ENCODE measurements at regions not wholly inside any gene's neighbourhood (a gene's known extent, or its start where the extent isn't known, plus 50 kb on each side); places are given as distances from the start of the nearest gene placed in this dataset.

DNA sequence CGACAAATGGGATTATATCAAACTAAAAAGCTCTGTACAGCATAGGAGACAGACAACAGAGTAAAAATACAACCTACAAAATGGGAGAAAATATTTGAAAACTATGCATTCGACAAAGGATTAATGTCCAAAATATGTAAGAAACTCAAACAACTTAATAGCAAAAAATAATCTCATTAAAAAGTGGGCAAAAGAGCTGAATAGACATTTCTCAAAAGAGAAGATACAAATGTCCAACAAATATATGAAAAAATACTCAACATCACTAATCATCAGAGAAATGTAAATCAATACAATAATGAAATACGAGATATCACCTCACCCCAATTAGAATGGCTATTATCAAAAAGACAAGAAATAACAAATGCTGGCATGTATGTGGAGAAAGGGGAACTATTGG, 272.9 kb downstream of the KLHL13 start:
- peaks cover 2% of the 10 kb centered on the region for H3K9me3 Mint-ChIP-seq
- DNase-seq = no peak
- TF ChIP-seq, protein P1, sequence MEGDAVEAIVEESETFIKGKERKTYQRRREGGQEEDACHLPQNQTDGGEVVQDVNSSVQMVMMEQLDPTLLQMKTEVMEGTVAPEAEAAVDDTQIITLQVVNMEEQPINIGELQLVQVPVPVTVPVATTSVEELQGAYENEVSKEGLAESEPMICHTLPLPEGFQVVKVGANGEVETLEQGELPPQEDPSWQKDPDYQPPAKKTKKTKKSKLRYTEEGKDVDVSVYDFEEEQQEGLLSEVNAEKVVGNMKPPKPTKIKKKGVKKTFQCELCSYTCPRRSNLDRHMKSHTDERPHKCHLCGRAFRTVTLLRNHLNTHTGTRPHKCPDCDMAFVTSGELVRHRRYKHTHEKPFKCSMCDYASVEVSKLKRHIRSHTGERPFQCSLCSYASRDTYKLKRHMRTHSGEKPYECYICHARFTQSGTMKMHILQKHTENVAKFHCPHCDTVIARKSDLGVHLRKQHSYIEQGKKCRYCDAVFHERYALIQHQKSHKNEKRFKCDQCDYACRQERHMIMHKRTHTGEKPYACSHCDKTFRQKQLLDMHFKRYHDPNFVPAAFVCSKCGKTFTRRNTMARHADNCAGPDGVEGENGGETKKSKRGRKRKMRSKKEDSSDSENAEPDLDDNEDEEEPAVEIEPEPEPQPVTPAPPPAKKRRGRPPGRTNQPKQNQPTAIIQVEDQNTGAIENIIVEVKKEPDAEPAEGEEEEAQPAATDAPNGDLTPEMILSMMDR (IDR thresholded peaks at IDR 0.05) = no peak
- H3K36me3 Mint-ChIP-seq (ENCODE audit: low read depth) = no peaks in the 10 kb centered on the region
- no peak overlapping the region for H3K27ac Mint-ChIP-seq
- H3K4me3 Mint-ChIP-seq = no peak overlapping the region
- ChIA-PET POLR2A (no interaction called here), CTCF (no interaction called here)
- intact Hi-C loops (cut with micrococcal nuclease) = no loop called here
- no peak for ATAC-seq
- H3K4me1 Mint-ChIP-seq (ENCODE audit: low read depth) = no peaks in the 10 kb centered on the region
- H3K27me3 Mint-ChIP-seq = no peaks in the 10 kb centered on the region

DNA sequence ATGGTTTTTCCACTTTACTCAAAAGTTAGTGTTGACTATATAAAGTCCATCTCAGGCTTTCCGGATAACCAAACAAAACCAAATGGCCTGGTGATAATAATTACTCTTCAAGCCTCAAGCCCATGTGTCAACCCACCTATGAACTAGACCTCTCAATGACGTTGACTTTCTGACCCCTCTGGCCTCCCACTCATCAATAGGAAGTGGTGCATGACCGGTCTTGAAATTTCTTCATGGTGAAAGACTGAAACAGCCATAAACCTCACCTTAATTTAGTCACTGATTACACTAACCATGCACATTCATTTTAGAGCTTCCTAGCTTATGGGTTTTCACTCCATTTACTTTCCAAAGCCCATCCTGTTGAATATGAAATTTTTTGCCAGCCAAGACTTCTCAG, 276.0 kb downstream of the KLHL13 start:
- no peak overlapping the region for H3K4me3 Mint-ChIP-seq
- H3K27me3 Mint-ChIP-seq = no peaks in the 10 kb centered on the region
- peaks cover 2% of the 10 kb centered on the region for H3K9me3 Mint-ChIP-seq
- ChIA-PET POLR2A (no interaction called here), CTCF (no interaction called here)
- TF ChIP-seq, protein P1 (IDR thresholded peaks at IDR 0.05) = no peak
- H3K27ac Mint-ChIP-seq = no peak overlapping the region
- no peaks in the 10 kb centered on the region for H3K36me3 Mint-ChIP-seq (ENCODE audit: low read depth)
- no peaks in the 10 kb centered on the region for H3K4me1 Mint-ChIP-seq (ENCODE audit: low read depth)
- intact Hi-C loops (cut with micrococcal nuclease) = no loop called here
- ATAC-seq (no peak), DNase-seq (no peak)

DNA sequence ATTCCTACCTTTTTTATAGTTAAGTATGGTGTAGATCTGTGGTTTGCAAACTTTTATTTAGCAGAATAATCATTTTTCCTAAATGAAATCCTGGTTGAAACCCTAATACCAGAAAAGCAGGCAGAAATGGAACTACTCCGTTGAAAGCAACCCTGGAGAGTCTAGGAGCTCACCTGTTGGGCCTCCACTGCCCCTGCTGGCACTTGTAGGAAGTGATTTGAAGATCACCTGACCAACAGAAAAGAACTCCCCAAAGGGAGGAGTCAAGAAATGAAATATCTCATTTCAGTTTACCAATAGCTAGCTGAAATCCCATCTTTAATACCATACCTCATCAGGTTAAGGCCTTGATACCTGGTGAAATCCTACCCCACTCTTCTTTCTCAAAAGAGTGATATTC, 277.1 kb downstream of the KLHL13 start:
- Mint-ChIP-seq H3K4me1 (ENCODE audit: low read depth) (no peaks in the 10 kb centered on the region), H3K27ac (no peak overlapping the region), H3K9me3 (peaks cover 2% of the 10 kb centered on the region), H3K27me3 (no peaks in the 10 kb centered on the region), H3K4me3 (no peak overlapping the region), H3K36me3 (ENCODE audit: low read depth) (no peaks in the 10 kb centered on the region)
- TF ChIP-seq, protein P1 (IDR thresholded peaks at IDR 0.05) = no peak
- peak; percentile 30 for ATAC-seq
- CTCF ChIA-PET = no interaction called here
- POLR2A ChIA-PET = no interaction called here
- DNase-seq = peak; percentile 4
- intact Hi-C loops (cut with micrococcal nuclease) = no loop called here

DNA sequence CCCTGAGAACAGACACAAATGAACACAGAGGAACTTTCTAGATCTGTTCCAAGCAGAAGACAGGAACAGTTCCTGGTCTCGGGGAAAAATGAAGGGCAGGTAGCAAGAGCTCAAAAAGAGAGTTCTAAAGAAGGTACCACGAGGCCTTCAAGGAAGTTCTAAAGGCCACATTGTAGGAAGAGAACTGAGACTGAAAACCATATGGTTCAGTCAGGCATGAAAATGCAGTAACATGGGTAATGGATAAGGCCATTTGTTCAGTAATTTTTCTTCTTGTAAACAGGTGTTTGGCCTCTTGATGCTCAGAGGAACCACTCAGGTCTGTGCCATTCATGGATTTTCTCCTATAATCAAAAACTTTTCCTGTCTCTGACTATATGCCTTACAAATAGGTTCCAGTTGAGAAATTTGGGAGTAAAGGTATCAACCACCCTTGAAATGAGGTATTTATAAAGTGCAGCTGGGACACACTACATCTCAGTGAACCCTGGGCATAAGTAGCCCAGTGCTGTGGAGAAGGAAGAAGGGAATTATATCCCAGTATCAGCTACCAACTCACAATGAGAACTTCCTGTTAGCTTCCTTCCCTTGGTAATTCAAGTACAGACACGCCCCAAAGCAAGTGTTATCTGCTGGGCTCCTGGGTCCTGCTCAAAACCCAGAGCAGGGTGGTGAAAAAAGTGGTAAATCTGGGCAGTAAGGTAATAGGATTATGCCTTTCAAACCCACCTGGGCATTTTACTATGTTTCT, 277.9 kb downstream of the KLHL13 start:
- H3K9me3 Mint-ChIP-seq = peaks cover 2% of the 10 kb centered on the region
- H3K4me3 Mint-ChIP-seq = no peak overlapping the region
- H3K27ac Mint-ChIP-seq = no peak overlapping the region
- POLR2A ChIA-PET = no interaction called here
- TF ChIP-seq, protein P1 (IDR thresholded peaks at IDR 0.05) = no peak
- intact Hi-C loops (cut with micrococcal nuclease) = no loop called here
- H3K4me1 Mint-ChIP-seq (ENCODE audit: low read depth) = no peaks in the 10 kb centered on the region
- CTCF ChIA-PET = no interaction called here
- no peaks in the 10 kb centered on the region for H3K27me3 Mint-ChIP-seq
- no peaks in the 10 kb centered on the region for H3K36me3 Mint-ChIP-seq (ENCODE audit: low read depth)
- ATAC-seq (no peak), DNase-seq (no peak)

DNA sequence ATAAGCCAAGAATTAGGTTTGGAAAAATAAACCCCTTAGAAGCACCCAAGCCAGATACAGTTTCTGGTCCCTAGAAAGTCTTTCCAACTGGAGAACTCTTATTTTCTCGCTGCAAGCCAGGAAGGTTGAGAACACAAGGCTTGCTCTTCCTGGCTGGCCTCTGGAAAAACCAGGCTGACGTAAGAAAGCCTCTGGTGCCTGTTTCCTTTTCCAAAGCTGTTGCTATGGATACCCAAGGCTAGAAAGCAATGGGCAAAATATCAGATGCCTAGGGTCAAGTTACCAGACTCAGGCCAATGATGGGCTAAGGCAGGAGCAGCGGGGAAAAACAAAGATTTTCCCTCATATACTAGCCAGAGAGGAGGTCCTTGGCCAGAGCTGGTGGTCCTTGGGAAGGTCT, 281.6 kb downstream of the KLHL13 start:
- POLR2A ChIA-PET = no interaction called here
- H3K9me3 Mint-ChIP-seq = no peaks in the 10 kb centered on the region
- DNase-seq = no peak
- no peaks in the 10 kb centered on the region for H3K27me3 Mint-ChIP-seq
- intact Hi-C loops (cut with micrococcal nuclease) = no loop called here
- no peaks in the 10 kb centered on the region for H3K36me3 Mint-ChIP-seq (ENCODE audit: low read depth)
- no peak for ATAC-seq
- no peak overlapping the region for H3K4me3 Mint-ChIP-seq
- H3K27ac Mint-ChIP-seq = no peak overlapping the region
- CTCF ChIA-PET = no interaction called here
- TF ChIP-seq, protein P1 (IDR thresholded peaks at IDR 0.05) = no peak
- H3K4me1 Mint-ChIP-seq (ENCODE audit: low read depth) = no peaks in the 10 kb centered on the region

Measured in activated CD8-positive, alpha-beta T cell treated with anti-CD3 and anti-CD28 coated beads for 36 hours (primary cell).